ENCODE measurements at regions not wholly inside any gene's neighbourhood (a gene's known extent, or its start where the extent isn't known, plus 50 kb on each side); places are given as distances from the start of the nearest gene placed in this dataset.

DNA sequence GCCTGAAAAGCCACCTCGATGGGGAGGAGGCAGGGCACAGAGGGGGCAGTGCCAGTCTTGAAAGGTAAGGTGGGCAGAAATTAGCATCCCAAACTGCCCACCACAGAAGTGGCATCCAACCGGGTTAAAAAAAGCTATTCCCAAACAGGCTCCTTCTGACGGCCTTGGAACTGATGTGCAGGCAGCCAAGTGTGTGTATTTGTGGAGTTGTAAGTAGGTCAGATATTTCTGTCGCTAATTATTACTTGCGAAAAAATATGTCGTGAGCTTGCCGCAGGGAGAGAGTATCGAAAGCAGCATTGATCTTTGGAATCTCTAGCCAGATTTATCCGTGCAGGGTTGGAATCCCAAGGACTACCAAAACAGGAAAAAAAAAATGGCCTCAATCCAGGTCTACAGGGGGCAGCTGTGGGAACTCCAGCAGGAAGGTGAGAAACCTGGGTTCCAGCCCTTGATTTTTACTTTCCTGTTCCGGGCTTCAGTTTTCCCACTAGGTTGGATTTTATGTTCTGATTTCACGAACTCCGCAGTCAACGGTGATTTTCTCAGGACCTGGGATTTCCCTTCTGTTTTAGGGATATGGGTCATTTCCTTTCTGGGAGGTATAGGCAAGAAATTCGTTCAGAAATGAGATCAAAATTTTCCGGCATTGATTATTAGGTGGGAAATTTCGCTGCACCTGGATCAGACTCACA lies 200.8 kb downstream of the RGS3 start:
- H2AK9ac ChIP-seq (replicated peaks; ENCODE audit: low read depth, low read length, poor library complexity) = no peak overlapping the region
- 81% methylated on average over 8 of the region's 16 CpGs; no CpG with 5 or more reads in 1 of the 2 experiments for WGBS, 2 experiments (ENCODE audit: extremely low coverage in 2 of 2, insufficient read length in 1 of 2)
- in situ Hi-C loops (cut with MboI; ENCODE audit: low sequenced_read_pairs) = loop anchor here (10.0 kb wide), 1 partner anchor 240 kb away; no protein-coding TSS in a partner anchor

More for the DNA sequence above, 200.8 kb downstream of the RGS3 start:
- no peaks in the 10 kb centered on the region; the same call in 1 of the 2 replicates for H3K9me1 ChIP-seq (ENCODE audit: insufficient read depth, low read length)
- H3K9ac ChIP-seq (ENCODE audit: low read depth, low read length) = no peak overlapping the region
- H2BK120ac ChIP-seq (ENCODE audit: low read depth, low read length) = no peak overlapping the region
- H3K9me3 ChIP-seq (ENCODE audit: control insufficient read depth, insufficient read depth, low read length) = no peaks in the 10 kb centered on the region
- POLR2A ChIA-PET (ENCODE audit: unreplicated experiment) = no interaction called here
- H3K4me1 ChIP-seq (ENCODE audit: control insufficient read depth, insufficient read depth, low read length) = no peaks in the 10 kb centered on the region; the same call in 1 of the 2 replicates
- no peak overlapping the region for H3K23ac ChIP-seq (ENCODE audit: low read depth, low read length)
- H3K4me3 ChIP-seq (ENCODE audit: insufficient read depth, low read depth, low read length) = no peak overlapping the region
- H2AFZ ChIP-seq (replicated peaks; ENCODE audit: low read length, poor library complexity) = no peak overlapping the region
- no peaks in the 10 kb centered on the region for H3K79me1 ChIP-seq (ENCODE audit: low read depth in 1 of 2, low read length in 2 of 2)
- H2BK20ac ChIP-seq (ENCODE audit: low read depth, low read length) = no peak overlapping the region
- no peak overlapping the region for H2AK5ac ChIP-seq (ENCODE audit: low read depth, low read length)
- H3K36me3 ChIP-seq (ENCODE audit: control insufficient read depth, insufficient read depth, low read length) = no peaks in the 10 kb centered on the region
- CTCF ChIA-PET = no interaction called here
- DNase-seq (no peak), ATAC-seq (ENCODE audit: low read depth) (no peak)
- no TSS peak for BruUV-seq (replicated peaks)
- H3K56ac ChIP-seq (ENCODE audit: extremely low read depth, insufficient read depth, low read length) = no peak overlapping the region
- no peak overlapping the region for H3K27ac ChIP-seq (ENCODE audit: insufficient read depth, low read length)
- H3K27me3 ChIP-seq (ENCODE audit: control insufficient read depth, insufficient read depth, low read length) = peaks cover 7% of the 10 kb centered on the region; the same call in 1 of the 2 replicates
- no peak overlapping the region for H3K4me2 ChIP-seq (ENCODE audit: low read depth, low read length)
- no peak overlapping the region for H2BK5ac ChIP-seq (ENCODE audit: low read depth, low read length, poor library complexity, severe bottlenecking)
- no peak overlapping the region for H4K8ac ChIP-seq (ENCODE audit: low read depth in 2 of 2, low read length in 2 of 2)
- TF ChIP-seq, protein P1, sequence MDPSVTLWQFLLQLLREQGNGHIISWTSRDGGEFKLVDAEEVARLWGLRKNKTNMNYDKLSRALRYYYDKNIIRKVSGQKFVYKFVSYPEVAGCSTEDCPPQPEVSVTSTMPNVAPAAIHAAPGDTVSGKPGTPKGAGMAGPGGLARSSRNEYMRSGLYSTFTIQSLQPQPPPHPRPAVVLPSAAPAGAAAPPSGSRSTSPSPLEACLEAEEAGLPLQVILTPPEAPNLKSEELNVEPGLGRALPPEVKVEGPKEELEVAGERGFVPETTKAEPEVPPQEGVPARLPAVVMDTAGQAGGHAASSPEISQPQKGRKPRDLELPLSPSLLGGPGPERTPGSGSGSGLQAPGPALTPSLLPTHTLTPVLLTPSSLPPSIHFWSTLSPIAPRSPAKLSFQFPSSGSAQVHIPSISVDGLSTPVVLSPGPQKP (IDR thresholded peaks at IDR 0.05; ENCODE audit: borderline replicate concordance, low read depth, low read length) = no peak
- TF ChIP-seq, protein P2, sequence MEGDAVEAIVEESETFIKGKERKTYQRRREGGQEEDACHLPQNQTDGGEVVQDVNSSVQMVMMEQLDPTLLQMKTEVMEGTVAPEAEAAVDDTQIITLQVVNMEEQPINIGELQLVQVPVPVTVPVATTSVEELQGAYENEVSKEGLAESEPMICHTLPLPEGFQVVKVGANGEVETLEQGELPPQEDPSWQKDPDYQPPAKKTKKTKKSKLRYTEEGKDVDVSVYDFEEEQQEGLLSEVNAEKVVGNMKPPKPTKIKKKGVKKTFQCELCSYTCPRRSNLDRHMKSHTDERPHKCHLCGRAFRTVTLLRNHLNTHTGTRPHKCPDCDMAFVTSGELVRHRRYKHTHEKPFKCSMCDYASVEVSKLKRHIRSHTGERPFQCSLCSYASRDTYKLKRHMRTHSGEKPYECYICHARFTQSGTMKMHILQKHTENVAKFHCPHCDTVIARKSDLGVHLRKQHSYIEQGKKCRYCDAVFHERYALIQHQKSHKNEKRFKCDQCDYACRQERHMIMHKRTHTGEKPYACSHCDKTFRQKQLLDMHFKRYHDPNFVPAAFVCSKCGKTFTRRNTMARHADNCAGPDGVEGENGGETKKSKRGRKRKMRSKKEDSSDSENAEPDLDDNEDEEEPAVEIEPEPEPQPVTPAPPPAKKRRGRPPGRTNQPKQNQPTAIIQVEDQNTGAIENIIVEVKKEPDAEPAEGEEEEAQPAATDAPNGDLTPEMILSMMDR (conservative IDR thresholded peaks at IDR 0.05; ENCODE audit: low read depth, low read length) = no peak
- TF ChIP-seq RFX5 (IDR thresholded peaks at IDR 0.05; ENCODE audit: low read depth, low read length) (no peak), MAZ (IDR thresholded peaks at IDR 0.05; ENCODE audit: borderline replicate concordance, low read depth, low read length) (no peak), RAD21 (IDR thresholded peaks at IDR 0.05; ENCODE audit: low read length) (no peak), BHLHE40 (IDR thresholded peaks at IDR 0.05; ENCODE audit: low read depth, low read length) (no peak), SMC3 (IDR thresholded peaks at IDR 0.05; ENCODE audit: low read depth, low read length) (no peak), FOS (IDR thresholded peaks at IDR 0.05; ENCODE audit: low read depth, low read length) (no peak), MXI1 (IDR thresholded peaks at IDR 0.05; ENCODE audit: borderline replicate concordance, low read depth, low read length) (no peak), NFE2L2 (IDR thresholded peaks at IDR 0.05; ENCODE audit: low read depth, low read length) (no peak), CHD1 (IDR thresholded peaks at IDR 0.05; ENCODE audit: low read depth, low read length) (no peak), RCOR1 (IDR thresholded peaks at IDR 0.05; ENCODE audit: insufficient replicate concordance, low read length) (no peak), CEBPB (IDR thresholded peaks at IDR 0.05; ENCODE audit: low read depth, low read length) (no peak), POLR2A (IDR thresholded peaks at IDR 0.05; ENCODE audit: low read depth, low read length) (no peak), MAFK (IDR thresholded peaks at IDR 0.05; ENCODE audit: low read depth, low read length) (no peak)
- TF ChIP-seq, protein P3, sequence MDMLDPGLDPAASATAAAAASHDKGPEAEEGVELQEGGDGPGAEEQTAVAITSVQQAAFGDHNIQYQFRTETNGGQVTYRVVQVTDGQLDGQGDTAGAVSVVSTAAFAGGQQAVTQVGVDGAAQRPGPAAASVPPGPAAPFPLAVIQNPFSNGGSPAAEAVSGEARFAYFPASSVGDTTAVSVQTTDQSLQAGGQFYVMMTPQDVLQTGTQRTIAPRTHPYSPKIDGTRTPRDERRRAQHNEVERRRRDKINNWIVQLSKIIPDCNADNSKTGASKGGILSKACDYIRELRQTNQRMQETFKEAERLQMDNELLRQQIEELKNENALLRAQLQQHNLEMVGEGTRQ (IDR thresholded peaks at IDR 0.05; ENCODE audit: low read depth, low read length) = no peak
- intact Hi-C loops (cut with micrococcal nuclease) = no loop called here
- no peak overlapping the region for H3K14ac ChIP-seq (replicated peaks; ENCODE audit: low read depth, low read length)
- H3K18ac ChIP-seq (ENCODE audit: low read depth, low read length) = no peak overlapping the region
- no peak overlapping the region for H4K91ac ChIP-seq (ENCODE audit: insufficient read depth, low read depth, low read length)
- no peaks in the 10 kb centered on the region for H4K20me1 ChIP-seq (ENCODE audit: insufficient read depth, low read length)
- dilution Hi-C loops (cut with HindIII; ENCODE audit: low sequenced_read_pairs, unreplicated experiment) = no loop called here
- H3K4ac ChIP-seq (ENCODE audit: low read depth, low read length) = no peak overlapping the region
- no peak overlapping the region for H2BK15ac ChIP-seq (ENCODE audit: low read depth, low read length)
- H4K5ac ChIP-seq (ENCODE audit: low read depth, low read length) = no peak overlapping the region

Data from IMR-90 (cell line).